ENCODE measurements at regions not wholly inside any gene's neighbourhood (a gene's known extent, or its start where the extent isn't known, plus 50 kb on each side); places are given as distances from the start of the nearest gene placed in this dataset.

GRCh38 chr6:104207635-104208034, 652.1 kb downstream of the HACE1 start:
- TF ChIP-seq RAD21 (IDR thresholded peaks at IDR 0.05; ENCODE audit: insufficient read depth, low read depth, low read length) = no peak
- TF ChIP-seq GABPA (IDR thresholded peaks at IDR 0.05; ENCODE audit: low read depth) = no peak
- no peak for TF ChIP-seq POLR2AphosphoS5 (IDR thresholded peaks at IDR 0.05; ENCODE audit: low read length)
- TF ChIP-seq CUX1 (IDR thresholded peaks at IDR 0.05; ENCODE audit: insufficient replicate concordance, low read depth, low read length) = no peak
- TF ChIP-seq SIX5 (IDR thresholded peaks at IDR 0.05; ENCODE audit: low read depth, low read length, severe bottlenecking) = no peak
- TF ChIP-seq PRDM15 (CRISPR knock-in tag; IDR thresholded peaks at IDR 0.05) = no peak
- TF ChIP-seq CBX5 (IDR thresholded peaks at IDR 0.05; ENCODE audit: low read depth) = no peak
- TF ChIP-seq POLR2A (IDR thresholded peaks at IDR 0.05; ENCODE audit: low read depth, low read length) = no peak
- no peak for TF ChIP-seq NBN (IDR thresholded peaks at IDR 0.05)
- no peak for TF ChIP-seq TAF1 (IDR thresholded peaks at IDR 0.05; ENCODE audit: borderline replicate concordance, low read depth, low read length)
- TF ChIP-seq EP300 (IDR thresholded peaks at IDR 0.05; ENCODE audit: borderline replicate concordance in 1 of 2, control insufficient read depth in 1 of 2, low read depth in 2 of 2, low read length in 2 of 2) = no peak
- no peak for TF ChIP-seq ZZZ3 (IDR thresholded peaks at IDR 0.05; ENCODE audit: control insufficient read depth, insufficient read length, low read depth)
